ENCODE measurements at regions not wholly inside any gene's neighbourhood (a gene's known extent, or its start where the extent isn't known, plus 50 kb on each side); places are given as distances from the start of the nearest gene placed in this dataset.

- TF ChIP-seq TAF15 (IDR thresholded peaks at IDR 0.05; ENCODE audit: low read depth, low read length, poor library complexity, severe bottlenecking): no peak
- TF ChIP-seq ZNF468 (CRISPR knock-in tag; IDR thresholded peaks at IDR 0.05): no peak
- TF ChIP-seq CBX1 (IDR thresholded peaks at IDR 0.05; ENCODE audit: low read depth): no peak
- no peak for TF ChIP-seq GZF1 (CRISPR knock-in tag; IDR thresholded peaks at IDR 0.05)
These were observed 183.4 kb upstream of the CNR1 start (continued) for GRCh38 chr6:88349511-88349910.

- POLR2A ChIA-PET: no interaction called here
- H3K9me3 ChIP-seq (ENCODE audit: low read length): no peaks in the 10 kb centered on the region
- ATAC-seq (no peak), FAIRE-seq (no peak), DNase-seq (ENCODE audit: low spot score) (no peak)
- TF ChIP-seq ZNF510 (CRISPR knock-in tag; IDR thresholded peaks at IDR 0.05; ENCODE audit: low read depth) (no peak), PBX2 (CRISPR knock-in tag; IDR thresholded peaks at IDR 0.05) (no peak), FOXP4 (CRISPR knock-in tag; IDR thresholded peaks at IDR 0.05) (no peak), NR2F2 (IDR thresholded peaks at IDR 0.05; ENCODE audit: borderline replicate concordance, low read depth) (no peak), U2AF2 (IDR thresholded peaks at IDR 0.05; ENCODE audit: low read depth, low read length) (no peak), KLF9 (CRISPR knock-in tag; IDR thresholded peaks at IDR 0.05; ENCODE audit: low read depth) (no peak), ZNF232 (CRISPR knock-in tag; IDR thresholded peaks at IDR 0.05; ENCODE audit: borderline replicate concordance) (no peak), SNRNP70 (IDR thresholded peaks at IDR 0.05; ENCODE audit: low read depth, low read length) (no peak), SAP130 (CRISPR knock-in tag; IDR thresholded peaks at IDR 0.05; ENCODE audit: low read depth) (no peak), ZNF280B (CRISPR knock-in tag; IDR thresholded peaks at IDR 0.05; ENCODE audit: borderline replicate concordance) (no peak), TFAP4 (IDR thresholded peaks at IDR 0.05; ENCODE audit: borderline replicate concordance, low read depth) (no peak), ZNF558 (CRISPR knock-in tag; IDR thresholded peaks at IDR 0.05; ENCODE audit: borderline replicate concordance) (no peak), ZNF20 (CRISPR knock-in tag; IDR thresholded peaks at IDR 0.05) (no peak), NPAS2 (CRISPR knock-in tag; IDR thresholded peaks at IDR 0.05; ENCODE audit: borderline replicate concordance) (no peak), TFDP2 (CRISPR knock-in tag; IDR thresholded peaks at IDR 0.05) (no peak)
- BruUV-seq (replicated peaks): no TSS peak
- no peaks in the 10 kb centered on the region for H3K4me1 ChIP-seq (ENCODE audit: insufficient read depth, low read length)
- no peaks in the 10 kb centered on the region for H4K20me1 ChIP-seq (ENCODE audit: insufficient read depth, low read length)
- no peaks in the 10 kb centered on the region for H3K79me2 ChIP-seq (ENCODE audit: insufficient read depth, low read length)
- in situ Hi-C loops (cut with HindIII; ENCODE audit: extremely low pct_ligation_motif_present, low pct_unique_long_range_greater_than_20kb) (no loop called here), intact Hi-C loops (cut with micrococcal nuclease; ENCODE audit: unreplicated experiment) (no loop called here)
- no peaks in the 10 kb centered on the region for H3K36me3 ChIP-seq (replicated peaks in 1 of 2; ENCODE audit: control insufficient read depth in 1 of 2, insufficient read depth in 2 of 2, low read length in 2 of 2)
- no peak overlapping the region for H3K4me3 ChIP-seq (replicated peaks in 1 of 3; ENCODE audit: insufficient read depth in 1 of 3, low read depth in 2 of 3, low read length in 3 of 3)
- H3K27me3 ChIP-seq (ENCODE audit: control insufficient read depth in 1 of 2, insufficient read depth in 2 of 2, low read length in 2 of 2): no peaks in the 10 kb centered on the region
- H2AFZ ChIP-seq (ENCODE audit: low read length): no peak overlapping the region
- CTCF ChIA-PET (ENCODE audit: low intra/inter-chr PET ratio, low total read pairs): no interaction called here
- no peak overlapping the region for H3K9ac ChIP-seq (ENCODE audit: insufficient read depth, low read depth, low read length)
- H3K4me2 ChIP-seq (ENCODE audit: low read depth, low read length): no peak overlapping the region
- 3% methylated on average over 3 of the region's 3 CpGs for WGBS (ENCODE audit: low lambda C conversion rate)
- no peak overlapping the region for H3K27ac ChIP-seq (ENCODE audit: extremely low read length, insufficient read depth, low read length)
These were observed 176.2 kb upstream of the CNR1 start for GRCh38 chr6:88342336-88342735.
